HEK293T (cell line): ENCODE measurements at regions not wholly inside any gene's neighbourhood (a gene's known extent, or its start where the extent isn't known, plus 50 kb on each side); places are given as distances from the start of the nearest gene placed in this dataset.

Experiments used
- TARDBP ChIP-seq: fragments of 450-650 bp; IDR thresholded peaks from 2 replicates; pipeline ENCODE4 v1.6.1; 2016
- ZNF384 ChIP-seq: fragments of 450-650 bp; IDR thresholded peaks from 2 replicates; pipeline ENCODE4 v1.6.1; 2016

- no peak for TF ChIP-seq ZNF384
- TF ChIP-seq TARDBP: no peak
Observed at GRCh38 chr18:30457156-30457555, 585.4 kb downstream of the DSC3 start.
